OCI-LY7 (cell line): ENCODE measurements at regions not wholly inside any gene's neighbourhood (a gene's known extent, or its start where the extent isn't known, plus 50 kb on each side); places are given as distances from the start of the nearest gene placed in this dataset.

Experiments used
- BruUV-seq: library from RNA; stranded (reverse); fragments of 400-500 nt; replicated peaks from 2 replicates; lab custom pipeline; 2021; lab: Mats Ljungman, UMichigan
- CTCF ChIA-PET: fragments of 300-600 bp; sonication (Branson Sonifier 250); formaldehyde crosslinking; loops from one replicate; lab custom pipeline; 2022; ENCODE audit warnings: antibody characterized with exemption; ENCODE audit not compliant: unreplicated experiment; lab: Charles Lee
- POLR2A ChIA-PET: fragments of 300-600 bp; sonication (Branson Sonifier 250); formaldehyde crosslinking; loops from one replicate; lab custom pipeline; 2022; ENCODE audit warnings: antibody characterized with exemption; lab: Charles Lee
- DNase-seq: peaks from one replicate; pipeline ENCODE4 v3.0.0-alpha.2; 2015; ENCODE audit warnings: low spot score
- H2AFZ ChIP-seq: fragments of 200-600 bp; sonication (generic), shearing (Covaris generic); 2 replicates; pipeline ENCODE4 v1.6.1; 2014; ENCODE audit warnings: mild to moderate bottlenecking, antibody characterized with exemption, low read length, moderate library complexity
- H3K27ac ChIP-seq: fragments of 200-600 bp; sonication (generic); 2 replicates; pipeline ENCODE4 v1.5.1; 2014; ENCODE audit warnings: mixed run types, low read depth, mild to moderate bottlenecking, moderate library complexity, low read length, inconsistent platforms; ENCODE audit not compliant: poor library complexity, severe bottlenecking
- H3K36me3 ChIP-seq: fragments of 200-600 bp; sonication (generic); 2 replicates; pipeline ENCODE4 v1.6.1; 2014; ENCODE audit warnings: mild to moderate bottlenecking, antibody characterized with exemption, low read length, moderate library complexity, mixed read lengths; ENCODE audit not compliant: insufficient read depth
- H3K4me1 ChIP-seq: fragments of 200-600 bp; sonication (generic); 2 replicates; pipeline ENCODE4 v1.5.1; 2014; ENCODE audit warnings: mild to moderate bottlenecking, low read length; ENCODE audit not compliant: insufficient read depth, poor library complexity, severe bottlenecking
- H3K4me2 ChIP-seq: fragments of 200-600 bp; sonication (generic); 2 replicates; pipeline ENCODE4 v1.6.1; 2014; ENCODE audit warnings: mild to moderate bottlenecking, low read length
- H3K4me3 ChIP-seq: fragments of 200-600 bp; sonication (generic); 2 replicates; pipeline ENCODE4 v1.5.1; 2014; ENCODE audit warnings: mild to moderate bottlenecking, low read depth, low read length; ENCODE audit not compliant: poor library complexity, severe bottlenecking
- H3K79me2 ChIP-seq: fragments of 200-600 bp; sonication (generic); 2 replicates; pipeline ENCODE4 v1.6.1; 2016; ENCODE audit warnings: low read depth, mild to moderate bottlenecking, low read length, moderate library complexity, mixed read lengths; ENCODE audit not compliant: insufficient read depth
- H3K9me2 ChIP-seq: fragments of 200-600 bp; sonication (generic); 2 replicates; pipeline ENCODE4 v1.6.1; 2016; ENCODE audit warnings: mild to moderate bottlenecking, low read length, mixed read lengths; ENCODE audit not compliant: insufficient read depth
- H3K9me3 ChIP-seq: fragments of 200-600 bp; sonication (generic); 2 replicates; pipeline ENCODE4 v1.6.1; 2014; ENCODE audit warnings: mild to moderate bottlenecking, mixed run types, low read length, mixed read lengths
- H4K20me1 ChIP-seq: fragments of 200-600 bp; sonication (generic); 2 replicates; pipeline ENCODE4 v1.6.1; 2014; ENCODE audit warnings: mild to moderate bottlenecking, antibody characterized with exemption, low read length, moderate library complexity, mixed read lengths; ENCODE audit not compliant: insufficient read depth
- EZH2phosphoT487 ChIP-seq: fragments of 200-600 bp; sonication (generic); IDR thresholded peaks from 2 replicates; pipeline ENCODE4 v1.6.1; 2018; ENCODE audit warnings: low read depth, borderline replicate concordance, mild to moderate bottlenecking, mixed run types, antibody characterized with exemption, low read length, moderate library complexity, mixed read lengths
- intact Hi-C: fragments of 100-400 bp; cut with micrococcal nuclease; formaldehyde crosslinking; loops from one replicate; pipeline ENCODE4 v1.10.0; 2022; ENCODE audit not compliant: unreplicated experiment
- TF ChIP-seq, protein P1 (sequence below): fragments of 200-600 bp; sonication (generic); conservative IDR thresholded peaks from 2 replicates; pipeline ENCODE4 v1.5.1; 2014; ENCODE audit warnings: mild to moderate bottlenecking, antibody characterized with exemption, low read length, moderate library complexity, mixed read lengths

DNA sequence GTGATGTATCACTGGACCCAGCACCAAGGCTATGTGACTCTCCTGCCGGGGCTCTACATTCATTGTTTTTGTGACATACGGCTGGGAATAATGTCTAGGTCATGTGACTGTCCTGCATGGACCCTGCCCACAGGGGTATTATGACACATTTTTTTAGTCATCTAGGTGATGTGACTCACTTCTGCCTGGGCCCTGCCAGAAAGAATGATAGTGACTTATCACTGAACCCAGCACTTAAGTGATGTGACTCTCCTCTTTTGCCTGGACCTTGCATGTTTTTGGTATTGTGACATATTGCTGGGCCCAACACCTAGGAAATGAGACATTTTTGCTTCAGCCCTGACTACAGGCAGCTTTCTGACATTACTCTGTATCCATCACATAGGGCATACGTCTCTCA is 51.1 kb upstream of the ZNF107 start:
- no TSS peak for BruUV-seq
- CTCF ChIA-PET: no interaction called here

DNA sequence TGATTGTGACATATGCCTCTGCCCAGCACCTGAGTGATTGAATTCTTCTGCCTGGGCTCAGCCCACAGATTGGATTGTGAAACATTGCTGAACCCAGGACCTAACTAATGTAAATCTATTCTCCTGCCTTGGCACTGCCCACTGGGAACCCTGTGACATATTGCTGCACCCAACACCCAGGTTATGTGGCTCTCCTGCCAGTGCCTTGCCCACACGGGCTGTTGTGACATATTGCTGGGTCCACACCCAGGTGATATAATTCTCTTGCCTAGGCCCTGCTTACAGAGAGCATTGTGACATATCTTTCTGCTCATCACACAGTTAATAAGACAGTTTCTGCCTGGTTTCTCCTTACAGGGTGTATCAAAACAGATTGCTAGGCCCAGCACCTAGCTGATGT is 50.8 kb upstream of the ZNF680 start:
- Histone ChIP-seq H3K27ac (no peak overlapping the region), H3K4me2 (no peak overlapping the region), H3K9me2 (no peaks in the 10 kb centered on the region), H3K9me3 (no peaks in the 10 kb centered on the region), H3K79me2 (no peaks in the 10 kb centered on the region), H3K36me3 (no peaks in the 10 kb centered on the region), H4K20me1 (no peaks in the 10 kb centered on the region), H3K4me1 (no peaks in the 10 kb centered on the region), H3K4me3 (no peak overlapping the region), H2AFZ (no peak overlapping the region)
- TF ChIP-seq, protein P1, sequence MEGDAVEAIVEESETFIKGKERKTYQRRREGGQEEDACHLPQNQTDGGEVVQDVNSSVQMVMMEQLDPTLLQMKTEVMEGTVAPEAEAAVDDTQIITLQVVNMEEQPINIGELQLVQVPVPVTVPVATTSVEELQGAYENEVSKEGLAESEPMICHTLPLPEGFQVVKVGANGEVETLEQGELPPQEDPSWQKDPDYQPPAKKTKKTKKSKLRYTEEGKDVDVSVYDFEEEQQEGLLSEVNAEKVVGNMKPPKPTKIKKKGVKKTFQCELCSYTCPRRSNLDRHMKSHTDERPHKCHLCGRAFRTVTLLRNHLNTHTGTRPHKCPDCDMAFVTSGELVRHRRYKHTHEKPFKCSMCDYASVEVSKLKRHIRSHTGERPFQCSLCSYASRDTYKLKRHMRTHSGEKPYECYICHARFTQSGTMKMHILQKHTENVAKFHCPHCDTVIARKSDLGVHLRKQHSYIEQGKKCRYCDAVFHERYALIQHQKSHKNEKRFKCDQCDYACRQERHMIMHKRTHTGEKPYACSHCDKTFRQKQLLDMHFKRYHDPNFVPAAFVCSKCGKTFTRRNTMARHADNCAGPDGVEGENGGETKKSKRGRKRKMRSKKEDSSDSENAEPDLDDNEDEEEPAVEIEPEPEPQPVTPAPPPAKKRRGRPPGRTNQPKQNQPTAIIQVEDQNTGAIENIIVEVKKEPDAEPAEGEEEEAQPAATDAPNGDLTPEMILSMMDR: no peak
- intact Hi-C loops: loop anchor here (10.0 kb wide), 1 partner anchor 129 kb away; no protein-coding TSS in a partner anchor
- DNase-seq: no peak
- ChIA-PET POLR2A (no interaction called here), CTCF (no interaction called here)
- BruUV-seq: no TSS peak

More for the DNA sequence above, 51.1 kb upstream of the ZNF107 start:
- Histone ChIP-seq H4K20me1 (no peaks in the 10 kb centered on the region), H3K4me1 (no peaks in the 10 kb centered on the region), H3K9me2 (no peaks in the 10 kb centered on the region), H3K4me2 (no peak overlapping the region), H3K4me3 (no peak overlapping the region), H3K9me3 (peaks cover 6% of the 10 kb centered on the region; the same call in 1 of the 2 replicates), H3K79me2 (no peaks in the 10 kb centered on the region), H3K36me3 (no peaks in the 10 kb centered on the region), H2AFZ (no peak overlapping the region), H3K27ac (no peak overlapping the region)
- intact Hi-C loops: loop anchor here (5.0 to 10.0 kb wide), 2 partner anchors 53 to 130 kb away; partner anchors contain the start of gene ZNF680
- no peak for DNase-seq
- POLR2A ChIA-PET: no interaction called here
- TF ChIP-seq, protein P1: no peak
- no peak for TF ChIP-seq EZH2phosphoT487
